NCI-H1048 (cell line): ENCODE measurements at regions not wholly inside any gene's neighbourhood (a gene's known extent, or its start where the extent isn't known, plus 50 kb on each side); places are given as distances from the start of the nearest gene placed in this dataset.
"Not testable (repeated sequence)": the region's sequence is repeated elsewhere in the genome, so short reads cannot be mapped to it uniquely, and the experiment has no call there.

Experiments
- DNase-seq: peaks from one replicate; lab custom pipeline; 2025; lab: John Stamatoyannopoulos, UW

DNA sequence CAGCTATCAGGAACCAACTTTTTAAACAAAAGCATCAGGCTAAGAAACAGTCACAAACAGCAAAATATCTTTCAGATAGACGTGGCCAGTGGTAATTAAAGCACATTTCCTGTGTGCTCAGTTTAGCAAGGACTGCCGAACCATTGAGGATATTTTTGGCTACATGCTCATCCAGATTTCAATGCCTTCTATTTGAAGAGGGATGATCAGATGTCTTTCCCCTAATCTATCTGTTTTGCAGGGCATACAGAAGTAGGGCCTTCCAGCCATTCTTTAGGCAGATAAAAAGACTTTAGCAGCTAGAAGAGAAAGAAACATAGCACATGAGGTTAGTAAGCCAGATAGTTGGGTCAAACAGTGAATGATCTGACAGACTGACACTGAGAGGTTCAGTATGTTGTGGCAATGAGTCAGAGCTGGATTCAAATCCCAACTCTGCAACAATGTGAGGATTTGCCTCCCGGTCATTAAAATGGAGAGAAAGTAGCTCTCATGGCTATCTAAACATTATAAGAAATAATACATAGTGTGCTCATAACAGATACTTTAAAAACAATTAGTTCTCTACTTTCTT, 100.0 kb upstream of the PRKG2 start:
- no peak for DNase-seq

DNA sequence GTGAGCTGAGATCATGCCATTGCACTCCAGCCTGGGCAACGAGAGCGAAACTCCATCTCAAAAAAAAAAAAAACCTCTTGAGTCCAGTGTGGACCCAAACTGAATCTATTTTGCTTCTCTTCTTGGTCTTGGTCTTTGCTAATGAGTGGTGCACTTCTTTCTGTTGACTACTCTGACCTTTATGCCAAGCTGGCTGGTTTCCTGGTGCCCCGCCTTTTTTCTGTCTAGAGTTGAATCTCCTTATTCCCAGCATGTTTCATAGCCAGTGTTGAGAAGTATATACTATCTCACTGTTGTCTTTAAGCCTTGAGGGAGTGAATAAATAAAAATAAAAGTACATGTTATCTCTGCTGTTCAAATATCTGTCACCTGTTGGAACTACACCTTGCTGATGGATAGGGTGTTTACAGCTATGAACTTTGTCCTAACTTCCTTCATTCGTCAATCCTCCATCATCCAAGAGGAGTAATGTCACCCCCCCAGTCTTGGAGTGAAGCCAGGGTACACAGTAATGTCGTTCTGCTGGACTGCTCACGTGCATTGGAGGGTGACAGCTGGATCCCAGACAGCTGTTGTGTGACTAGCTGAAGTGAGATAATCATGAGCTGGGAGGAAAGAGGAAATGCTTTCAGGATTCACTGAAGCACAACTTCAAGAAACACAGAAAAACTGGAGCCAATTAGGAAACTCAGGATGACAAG, 99.3 kb upstream of the PRKG2 start:
- DNase-seq: no peak

GRCh38 chr4:81307991-81308390, 93.0 kb upstream of the PRKG2 start:
- no peak for DNase-seq

DNA sequence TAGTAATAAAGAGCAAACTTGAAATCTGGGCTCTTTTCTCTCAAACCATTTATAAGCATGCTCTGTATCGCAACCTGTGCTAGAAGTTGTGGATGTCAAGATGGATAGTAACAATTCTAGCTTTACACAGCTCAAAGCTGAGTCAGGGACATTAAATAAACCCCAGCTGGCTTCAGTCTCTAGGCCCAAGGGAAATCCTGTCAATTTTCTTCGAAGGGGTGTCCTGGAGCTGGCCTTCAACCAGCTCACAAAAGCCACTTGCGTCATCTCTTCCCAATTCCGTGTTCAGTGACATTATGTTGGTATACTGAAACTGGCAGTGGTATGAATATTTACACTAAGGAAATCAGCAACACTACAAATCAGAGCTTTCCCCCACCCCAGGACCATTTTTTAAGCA, 89.8 kb upstream of the PRKG2 start:
- DNase-seq: no peak

- not testable (repeated sequence) for DNase-seq
These were observed 85.3 kb upstream of the PRKG2 start for GRCh38 chr4:81300352-81300751.

DNA sequence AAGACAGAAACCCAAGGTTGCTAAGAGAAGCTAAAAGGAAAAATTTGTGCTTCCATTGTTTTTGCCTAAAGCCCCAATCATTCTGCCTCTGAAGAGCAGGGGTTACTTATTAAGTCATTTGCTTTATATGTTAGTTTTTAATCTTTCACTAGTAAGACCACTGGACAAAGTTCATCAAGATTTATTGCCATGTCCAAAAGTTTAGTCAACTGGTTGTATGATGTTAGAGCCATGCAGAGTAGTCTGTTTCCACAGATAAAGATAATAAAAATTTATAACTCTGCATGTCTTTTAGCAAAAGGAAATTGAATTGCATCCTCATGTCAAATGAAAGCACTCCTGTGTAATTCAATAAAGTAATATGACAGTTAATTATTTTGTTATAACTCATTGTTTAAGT, 75.8 kb upstream of the PRKG2 start:
- no peak for DNase-seq

DNA sequence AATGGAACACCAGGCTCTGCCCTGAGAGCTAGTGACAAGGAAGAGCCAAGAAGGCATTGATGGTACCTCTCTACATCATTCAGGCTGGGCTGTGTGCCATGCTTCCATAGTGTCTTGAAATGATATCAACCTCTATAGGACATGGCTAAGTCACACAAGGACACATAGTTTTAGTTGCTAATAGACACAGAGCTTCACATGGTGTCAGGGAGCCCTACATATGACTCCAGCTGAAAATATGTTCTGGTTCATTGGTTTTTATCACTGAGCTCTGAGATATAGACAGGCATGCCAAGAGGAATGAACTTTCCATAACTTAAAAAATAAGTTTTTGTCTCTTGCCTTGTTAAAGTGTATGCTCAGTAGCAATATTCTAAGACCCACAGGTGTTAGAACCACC, 72.1 kb upstream of the PRKG2 start:
- DNase-seq: no peak

DNA sequence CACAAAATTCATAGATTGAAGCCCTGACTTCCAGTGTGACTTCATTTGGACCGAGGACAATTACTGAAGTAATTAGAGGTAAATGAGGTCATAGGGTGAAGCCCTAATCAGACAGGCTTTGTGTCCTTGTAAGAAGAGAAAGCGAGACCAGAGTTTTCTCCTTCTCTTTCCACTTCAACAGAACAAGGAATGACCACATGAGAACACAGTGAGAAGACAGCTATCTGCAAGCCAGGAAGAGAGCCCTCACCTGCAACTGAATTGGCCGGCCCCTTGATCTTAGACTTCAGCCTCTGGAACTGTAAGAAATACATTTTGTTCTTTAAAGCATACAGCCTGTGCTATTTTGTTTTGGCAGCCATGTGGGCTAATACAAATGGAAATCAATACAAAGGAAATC, 67.1 kb upstream of the PRKG2 start:
- no peak for DNase-seq

DNA sequence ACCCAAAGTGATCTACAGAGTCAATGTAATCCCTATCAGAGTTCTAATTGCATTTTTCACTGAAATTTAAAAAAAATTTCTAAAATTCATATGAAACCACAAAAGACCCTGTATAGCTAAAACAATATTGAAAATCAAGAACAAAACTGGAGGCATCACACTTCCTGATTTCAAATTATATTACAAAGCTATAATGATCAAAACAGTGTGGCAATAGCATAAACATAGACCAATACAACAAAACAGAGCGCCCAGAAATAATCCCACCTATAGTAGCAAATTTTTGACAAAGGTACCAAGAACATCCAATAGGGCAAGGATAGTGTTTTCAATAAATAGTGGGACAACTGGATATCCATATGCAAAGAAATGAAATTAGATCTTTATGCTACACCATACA, 59.4 kb upstream of the PRKG2 start:
- no peak for DNase-seq

GRCh38 chr4:81272671-81273070, 57.6 kb upstream of the PRKG2 start:
- no peak for DNase-seq
